Mesodermal cell (in vitro differentiated cells): ENCODE measurements at regions not wholly inside any gene's neighbourhood (a gene's known extent, or its start where the extent isn't known, plus 50 kb on each side); places are given as distances from the start of the nearest gene placed in this dataset.
"Not testable (repeated sequence)": the region's sequence is repeated elsewhere in the genome, so short reads cannot be mapped to it uniquely, and the experiment has no call there.

Experiments
- H3K27ac ChIP-seq: 2 replicates; pipeline ENCODE4 v1.7.0; 2013; ENCODE audit warnings: mild to moderate bottlenecking, low read depth, low read length, moderate library complexity; ENCODE audit not compliant: severe bottlenecking
- H3K36me3 ChIP-seq: 2 replicates; pipeline ENCODE4 v1.7.1; 2013; ENCODE audit warnings: mild to moderate bottlenecking, low read length, moderate library complexity; ENCODE audit not compliant: control insufficient read depth, insufficient read depth
- H3K4me1 ChIP-seq: one replicate; pipeline ENCODE4 v1.7.1; 2013; ENCODE audit warnings: mild to moderate bottlenecking, low read length; ENCODE audit not compliant: insufficient read depth, control insufficient read depth, poor library complexity, severe bottlenecking
- H3K4me3 ChIP-seq: 2 replicates; pipeline ENCODE4 v1.7.0; 2013; ENCODE audit warnings: low read length, control low read depth, mild to moderate bottlenecking; ENCODE audit not compliant: insufficient read depth, poor library complexity, severe bottlenecking; ENCODE audit errors: extremely low read depth
- H3K9me3 ChIP-seq: 2 replicates; pipeline ENCODE4 v1.7.1; 2013; ENCODE audit warnings: mild to moderate bottlenecking, low read length, moderate library complexity; ENCODE audit not compliant: control insufficient read depth
- WGBS, 2 experiments: methylation state at CpG; one replicate each; pipeline ENCODE4 v1.1.5; 2013; ENCODE audit warnings: missing lambda C conversion rate in 2 of 2; ENCODE audit not compliant: insufficient coverage in 2 of 2; 5-methylcytosine and 5-hydroxymethylcytosine counted together

GRCh38 chr1:118564961-118565703 lies 380.1 kb upstream of the SPAG17 start:
- Histone ChIP-seq H3K9me3 (no peaks in the 10 kb centered on the region), H3K27ac (peak overlapping the region; percentile 93), H3K4me1 (no peaks in the 10 kb centered on the region), H3K36me3 (no peaks in the 10 kb centered on the region), H3K4me3 (no peak overlapping the region)
- 83% methylated on average over 1 of the region's 2 CpGs; no CpG with 5 or more reads in 1 of the 2 experiments for WGBS, 2 experiments

GRCh38 chr1:118563981-118564951 lies 379.2 kb upstream of the SPAG17 start:
- H3K4me3 ChIP-seq = no peak overlapping the region
- H3K4me1 ChIP-seq = no peaks in the 10 kb centered on the region
- peak overlapping the region; percentile 93 for H3K27ac ChIP-seq
- WGBS, 2 experiments = 56 to 62% methylated on average over 4 to 6 of the region's 6 CpGs
- H3K36me3 ChIP-seq = no peaks in the 10 kb centered on the region
- no peaks in the 10 kb centered on the region for H3K9me3 ChIP-seq

- no peaks in the 10 kb centered on the region for H3K36me3 ChIP-seq
- H3K27ac ChIP-seq = no peak overlapping the region
- no peak overlapping the region for H3K4me3 ChIP-seq
- H3K4me1 ChIP-seq = no peaks in the 10 kb centered on the region
- WGBS, 2 experiments = 88 to 89% methylated on average over 2 to 3 of the region's 3 CpGs
- H3K9me3 ChIP-seq = no peaks in the 10 kb centered on the region
These were observed 373.9 kb upstream of the SPAG17 start for GRCh38 chr1:118558933-118559332.

- WGBS, 2 experiments = 100% methylated on average over 1 of the region's 2 CpGs; no CpG with 5 or more reads in 1 of the 2 experiments
- H3K4me3 ChIP-seq = no peak overlapping the region
- H3K9me3 ChIP-seq = no peaks in the 10 kb centered on the region
- H3K4me1 ChIP-seq = no peaks in the 10 kb centered on the region
- no peak overlapping the region for H3K27ac ChIP-seq
- no peaks in the 10 kb centered on the region for H3K36me3 ChIP-seq
These were observed 371.9 kb upstream of the SPAG17 start for GRCh38 chr1:118556936-118557335.

- no peak overlapping the region for H3K4me3 ChIP-seq
- no peak overlapping the region for H3K27ac ChIP-seq
- no peaks in the 10 kb centered on the region for H3K9me3 ChIP-seq
- H3K4me1 ChIP-seq = no peaks in the 10 kb centered on the region
- H3K36me3 ChIP-seq = no peaks in the 10 kb centered on the region
- 75% methylated on average over 1 of the region's 3 CpGs; no CpG with 5 or more reads in 1 of the 2 experiments for WGBS, 2 experiments
These were observed 370.6 kb upstream of the SPAG17 start for GRCh38 chr1:118555638-118556037.

- no peak overlapping the region for H3K27ac ChIP-seq
- no peaks in the 10 kb centered on the region for H3K36me3 ChIP-seq
- H3K4me1 ChIP-seq = no peaks in the 10 kb centered on the region
- H3K9me3 ChIP-seq = no peaks in the 10 kb centered on the region
- WGBS, 2 experiments = 80% methylated on average over 1 of the region's 3 CpGs; no CpG with 5 or more reads in 1 of the 2 experiments
- no peak overlapping the region for H3K4me3 ChIP-seq
These were observed 350.9 kb upstream of the SPAG17 start for GRCh38 chr1:118535901-118536300.

GRCh38 chr1:118511922-118512321 lies 326.9 kb upstream of the SPAG17 start:
- not testable (repeated sequence) for H3K9me3 ChIP-seq, H3K36me3 ChIP-seq
- WGBS, 2 experiments = no CpG with 5 or more reads among the region's 1 CpG

GRCh38 chr1:118504867-118505266 lies 319.8 kb upstream of the SPAG17 start:
- Histone ChIP-seq H3K27ac (no peak overlapping the region), H3K4me3 (no peak overlapping the region), H3K36me3 (no peaks in the 10 kb centered on the region), H3K9me3 (no peaks in the 10 kb centered on the region), H3K4me1 (peaks cover 4% of the 10 kb centered on the region)
- 75 to 94% methylated on average over 3 of the region's 4 CpGs for WGBS, 2 experiments

More at GRCh38 chr1:118511922-118512321, 326.9 kb upstream of the SPAG17 start:
- not testable (repeated sequence) for H3K27ac ChIP-seq, H3K4me3 ChIP-seq, H3K4me1 ChIP-seq

GRCh38 chr1:118504221-118504644 lies 319.2 kb upstream of the SPAG17 start:
- Histone ChIP-seq H3K27ac (peak overlapping the region; percentile 55), H3K36me3 (no peaks in the 10 kb centered on the region), H3K4me3 (no peak overlapping the region), H3K9me3 (no peaks in the 10 kb centered on the region), H3K4me1 (peaks cover 4% of the 10 kb centered on the region)
- WGBS, 2 experiments = 10 to 17% methylated on average over 1 to 2 of the region's 2 CpGs

GRCh38 chr1:118503752-118504151 lies 318.7 kb upstream of the SPAG17 start:
- peaks cover 4% of the 10 kb centered on the region for H3K4me1 ChIP-seq
- H3K27ac ChIP-seq = peak overlapping the region; percentile 55
- no peak overlapping the region for H3K4me3 ChIP-seq
- no peaks in the 10 kb centered on the region for H3K9me3 ChIP-seq
- H3K36me3 ChIP-seq = no peaks in the 10 kb centered on the region
